GM06990 (cell line): ENCODE measurements at regions not wholly inside any gene's neighbourhood (a gene's known extent, or its start where the extent isn't known, plus 50 kb on each side); places are given as distances from the start of the nearest gene placed in this dataset.

Experiments
- DNase-seq: peaks from one replicate; pipeline ENCODE4 v3.0.0-alpha.2; 2011; ENCODE audit not compliant: insufficient read length; ENCODE audit errors: extremely low read depth
- H3K27me3 ChIP-seq: replicated peaks from 2 replicates; pipeline ENCODE4 v1.6.0; 2011; ENCODE audit warnings: low read length; ENCODE audit not compliant: control insufficient read depth, insufficient read depth
- H3K36me3 ChIP-seq: 2 replicates; pipeline ENCODE4 v1.5.1; 2011; ENCODE audit warnings: low read length; ENCODE audit not compliant: control insufficient read depth, insufficient read depth
- H3K4me3 ChIP-seq: replicated peaks from 2 replicates; pipeline ENCODE4 v1.5.1; 2011; ENCODE audit warnings: low read depth, mild to moderate bottlenecking, control low read depth, low read length
- TF ChIP-seq, protein P1 (sequence below): IDR thresholded peaks from 2 replicates; pipeline ENCODE4 v1.5.1; 2011; ENCODE audit warnings: low read length, control low read depth, mild to moderate bottlenecking, inconsistent platforms; ENCODE audit not compliant: insufficient read depth, poor library complexity, severe bottlenecking

DNA sequence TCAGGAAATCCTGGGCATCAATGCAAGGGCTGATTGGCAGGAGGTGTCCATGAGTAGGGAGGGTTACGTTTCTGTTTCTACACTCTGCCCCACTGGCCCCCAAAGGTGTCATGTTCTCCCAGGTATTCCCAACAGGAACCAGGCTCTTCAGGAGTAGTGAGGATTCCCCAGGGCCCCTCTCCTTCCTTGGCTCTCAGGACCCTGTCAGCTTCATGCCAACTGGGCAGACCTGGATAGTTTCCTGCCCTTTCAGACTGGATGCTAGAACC lies 480.6 kb upstream of the HS6ST1 start:
- Histone ChIP-seq H3K4me3 (no peak overlapping the region), H3K36me3 (no peaks in the 10 kb centered on the region), H3K27me3 (no peaks in the 10 kb centered on the region)
- TF ChIP-seq, protein P1, sequence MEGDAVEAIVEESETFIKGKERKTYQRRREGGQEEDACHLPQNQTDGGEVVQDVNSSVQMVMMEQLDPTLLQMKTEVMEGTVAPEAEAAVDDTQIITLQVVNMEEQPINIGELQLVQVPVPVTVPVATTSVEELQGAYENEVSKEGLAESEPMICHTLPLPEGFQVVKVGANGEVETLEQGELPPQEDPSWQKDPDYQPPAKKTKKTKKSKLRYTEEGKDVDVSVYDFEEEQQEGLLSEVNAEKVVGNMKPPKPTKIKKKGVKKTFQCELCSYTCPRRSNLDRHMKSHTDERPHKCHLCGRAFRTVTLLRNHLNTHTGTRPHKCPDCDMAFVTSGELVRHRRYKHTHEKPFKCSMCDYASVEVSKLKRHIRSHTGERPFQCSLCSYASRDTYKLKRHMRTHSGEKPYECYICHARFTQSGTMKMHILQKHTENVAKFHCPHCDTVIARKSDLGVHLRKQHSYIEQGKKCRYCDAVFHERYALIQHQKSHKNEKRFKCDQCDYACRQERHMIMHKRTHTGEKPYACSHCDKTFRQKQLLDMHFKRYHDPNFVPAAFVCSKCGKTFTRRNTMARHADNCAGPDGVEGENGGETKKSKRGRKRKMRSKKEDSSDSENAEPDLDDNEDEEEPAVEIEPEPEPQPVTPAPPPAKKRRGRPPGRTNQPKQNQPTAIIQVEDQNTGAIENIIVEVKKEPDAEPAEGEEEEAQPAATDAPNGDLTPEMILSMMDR = no peak
- DNase-seq = no peak

DNA sequence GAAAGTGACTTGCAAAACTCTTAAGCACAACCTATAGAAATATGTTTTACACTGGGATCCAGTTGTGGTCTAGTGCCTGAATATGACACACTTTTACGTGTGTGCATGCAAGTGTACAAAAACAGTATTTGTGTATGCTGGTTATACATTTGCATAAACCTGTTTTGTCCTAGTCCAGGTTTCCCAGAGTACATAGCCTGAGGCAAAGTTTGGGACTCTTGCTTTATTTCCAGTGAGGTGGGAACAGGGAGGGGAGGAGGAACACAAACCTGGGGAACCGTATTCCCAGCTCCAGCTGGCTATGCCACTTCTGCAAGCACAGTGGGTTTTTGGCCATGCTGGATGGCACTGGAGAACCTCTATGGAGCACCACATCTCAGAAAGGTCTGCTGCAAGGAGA lies 481.1 kb upstream of the HS6ST1 start:
- no peak for DNase-seq
- Histone ChIP-seq H3K36me3 (no peaks in the 10 kb centered on the region), H3K27me3 (no peaks in the 10 kb centered on the region), H3K4me3 (no peak overlapping the region)
- TF ChIP-seq, protein P1 = no peak

DNA sequence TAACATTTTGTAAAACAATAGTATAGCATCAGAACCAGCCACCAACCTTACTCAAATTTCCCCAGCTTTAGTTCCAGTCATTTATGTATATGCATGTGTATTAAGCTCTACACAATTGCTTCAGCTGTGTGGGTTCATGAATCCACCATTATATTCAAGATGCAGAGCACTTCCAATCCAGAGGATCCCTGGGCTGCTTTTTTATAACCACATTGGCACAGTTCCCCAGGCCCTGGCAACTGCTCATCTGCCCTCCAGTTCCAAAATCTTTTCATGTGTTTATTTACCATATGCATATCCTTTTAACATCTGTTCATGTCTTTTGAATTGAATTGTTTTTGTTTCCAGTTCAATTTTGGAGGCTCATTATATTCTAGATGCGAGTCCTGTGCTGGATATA lies 482.9 kb upstream of the HS6ST1 start:
- Histone ChIP-seq H3K4me3 (no peak overlapping the region), H3K27me3 (no peaks in the 10 kb centered on the region), H3K36me3 (no peaks in the 10 kb centered on the region)
- TF ChIP-seq, protein P1 = no peak
- DNase-seq = no peak

DNA sequence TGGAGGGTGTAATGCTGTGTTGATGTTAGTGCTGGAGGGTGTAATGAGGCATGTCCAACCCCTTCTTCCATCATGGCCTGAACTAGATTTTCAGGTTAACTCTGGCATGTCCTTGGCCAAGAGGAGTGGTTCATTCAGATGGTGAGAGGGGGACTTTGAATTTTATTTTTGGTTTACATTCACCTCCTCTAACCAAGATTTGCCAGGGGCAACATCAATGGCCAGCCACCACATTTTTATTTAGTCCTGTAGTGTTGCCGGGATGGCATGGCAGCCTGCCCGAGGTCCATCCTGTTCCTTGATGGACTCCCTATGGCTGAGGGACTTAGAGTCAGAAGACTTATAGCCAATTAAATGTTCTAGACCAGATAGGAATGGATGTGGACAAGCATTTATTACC lies 484.6 kb upstream of the HS6ST1 start:
- Histone ChIP-seq H3K36me3 (no peaks in the 10 kb centered on the region), H3K27me3 (no peaks in the 10 kb centered on the region), H3K4me3 (no peak overlapping the region)
- DNase-seq = no peak
- TF ChIP-seq, protein P1 = no peak

DNA sequence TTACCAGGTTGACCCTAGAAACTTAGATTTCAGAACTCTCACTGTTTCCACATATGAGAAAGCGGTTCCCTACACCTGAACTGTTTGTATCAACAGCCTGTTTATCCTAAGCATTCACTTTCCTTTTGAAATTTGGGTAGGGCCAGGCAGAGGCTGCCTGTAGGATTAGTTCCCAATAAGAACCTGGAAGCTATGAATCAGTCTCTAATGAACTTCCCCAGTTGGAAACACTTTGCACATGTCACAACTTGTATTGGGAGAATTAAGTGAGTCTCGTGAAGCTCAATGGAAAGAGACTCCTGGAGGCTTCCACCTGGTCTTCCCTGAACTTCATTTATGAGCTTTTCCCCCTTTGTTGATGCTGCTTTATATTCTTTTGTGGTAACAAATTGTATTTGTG lies 486.6 kb upstream of the HS6ST1 start:
- TF ChIP-seq, protein P1 = no peak
- no peaks in the 10 kb centered on the region for H3K27me3 ChIP-seq
- H3K4me3 ChIP-seq = no peak overlapping the region
- H3K36me3 ChIP-seq = no peaks in the 10 kb centered on the region
- no peak for DNase-seq

DNA sequence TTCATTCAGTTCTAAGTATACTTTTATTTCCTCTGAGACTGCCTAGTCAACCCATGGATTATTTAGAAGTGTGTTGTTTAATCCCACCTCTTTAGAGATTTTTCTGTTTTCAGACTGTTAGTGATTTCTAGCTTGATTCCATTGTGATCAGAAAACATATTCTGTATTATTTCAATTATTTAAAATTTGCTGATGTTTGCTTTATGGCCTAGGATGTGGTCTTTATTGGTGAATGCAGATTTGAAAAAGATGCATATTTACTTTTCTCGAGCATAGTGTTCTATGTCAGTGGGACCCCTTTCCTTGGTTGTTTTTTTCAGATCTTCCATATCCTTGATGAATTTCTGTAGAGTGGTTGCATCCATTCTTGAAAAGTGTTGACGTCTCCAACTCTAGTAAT lies 487.2 kb upstream of the HS6ST1 start:
- Histone ChIP-seq H3K4me3 (no peak overlapping the region), H3K36me3 (no peaks in the 10 kb centered on the region), H3K27me3 (no peaks in the 10 kb centered on the region)
- no peak for DNase-seq
- TF ChIP-seq, protein P1 = no peak
